ENCODE measurements at regions not wholly inside any gene's neighbourhood (a gene's known extent, or its start where the extent isn't known, plus 50 kb on each side); places are given as distances from the start of the nearest gene placed in this dataset.

DNA sequence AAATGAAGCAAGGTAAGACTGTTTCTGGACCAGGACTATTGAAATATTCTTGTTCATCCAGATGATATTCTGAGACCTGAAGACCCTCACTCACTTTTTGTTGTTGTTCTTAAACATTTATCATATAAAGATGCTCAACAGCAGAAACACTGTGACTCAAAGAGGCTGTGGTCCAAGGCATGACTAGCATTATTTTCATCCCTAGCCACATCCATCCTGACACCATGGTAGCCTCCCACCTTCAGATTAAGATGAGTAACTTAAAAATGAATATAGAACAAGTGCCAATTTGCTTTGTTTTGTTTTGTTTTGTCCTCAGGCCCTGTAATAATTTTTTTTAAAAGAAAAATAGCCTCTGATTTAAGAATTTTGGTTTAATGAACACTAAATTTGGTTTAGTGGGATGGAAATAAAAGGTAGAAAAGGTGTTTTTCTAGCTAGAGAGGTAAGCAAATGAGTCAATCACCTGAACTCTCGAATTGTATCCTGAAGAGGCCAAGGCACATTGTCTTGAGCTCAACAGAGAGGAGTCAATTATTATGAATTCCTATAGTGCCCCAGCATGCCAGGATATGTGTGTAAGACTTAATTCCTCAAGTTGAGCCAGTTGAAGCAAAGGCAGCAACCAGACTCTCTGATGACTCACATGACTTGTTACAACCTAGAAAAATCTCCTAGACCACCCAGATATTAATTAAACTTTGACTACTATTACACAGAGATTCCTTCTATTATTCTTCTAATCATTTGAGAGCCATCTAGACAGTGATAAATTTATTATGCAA is 380.1 kb upstream of the TUSC1 start:
- no peak for TF ChIP-seq CTCF (IDR thresholded peaks at IDR 0.05; ENCODE audit: low read depth, low read length)
- in situ Hi-C loops (cut with HindIII; ENCODE audit: low sequenced_read_pairs), result no loop called here
- no peak overlapping the region for H3K4me3 ChIP-seq (ENCODE audit: low read depth, low read length)
- peak; percentile 20 for DNase-seq (ENCODE audit: low read depth, low spot score)

DNA sequence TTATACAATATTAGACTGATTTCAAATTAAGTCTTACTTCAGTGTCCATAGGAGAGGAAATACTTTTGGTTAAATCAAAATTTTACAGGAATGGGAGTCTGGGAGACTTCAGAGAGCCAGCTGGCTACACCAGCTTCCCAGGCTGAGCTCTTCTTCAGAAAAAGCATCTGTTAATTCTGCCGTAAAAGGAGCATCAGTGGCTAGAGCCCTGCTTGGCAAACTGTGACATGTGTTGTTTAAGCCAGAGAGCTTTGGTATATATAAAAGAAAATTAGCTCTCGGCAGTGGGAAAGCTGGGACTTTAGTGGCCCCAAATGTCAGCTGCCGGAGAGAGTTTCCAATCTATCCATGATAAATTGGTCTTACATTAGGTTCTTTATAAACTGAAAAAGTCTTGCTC is 378.8 kb upstream of the TUSC1 start:
- in situ Hi-C loops (cut with HindIII; ENCODE audit: low sequenced_read_pairs), result no loop called here
- no peak overlapping the region for H3K4me3 ChIP-seq (ENCODE audit: low read depth, low read length)
- DNase-seq (ENCODE audit: low read depth, low spot score), result no peak
- no peak for TF ChIP-seq CTCF (IDR thresholded peaks at IDR 0.05; ENCODE audit: low read depth, low read length)

DNA sequence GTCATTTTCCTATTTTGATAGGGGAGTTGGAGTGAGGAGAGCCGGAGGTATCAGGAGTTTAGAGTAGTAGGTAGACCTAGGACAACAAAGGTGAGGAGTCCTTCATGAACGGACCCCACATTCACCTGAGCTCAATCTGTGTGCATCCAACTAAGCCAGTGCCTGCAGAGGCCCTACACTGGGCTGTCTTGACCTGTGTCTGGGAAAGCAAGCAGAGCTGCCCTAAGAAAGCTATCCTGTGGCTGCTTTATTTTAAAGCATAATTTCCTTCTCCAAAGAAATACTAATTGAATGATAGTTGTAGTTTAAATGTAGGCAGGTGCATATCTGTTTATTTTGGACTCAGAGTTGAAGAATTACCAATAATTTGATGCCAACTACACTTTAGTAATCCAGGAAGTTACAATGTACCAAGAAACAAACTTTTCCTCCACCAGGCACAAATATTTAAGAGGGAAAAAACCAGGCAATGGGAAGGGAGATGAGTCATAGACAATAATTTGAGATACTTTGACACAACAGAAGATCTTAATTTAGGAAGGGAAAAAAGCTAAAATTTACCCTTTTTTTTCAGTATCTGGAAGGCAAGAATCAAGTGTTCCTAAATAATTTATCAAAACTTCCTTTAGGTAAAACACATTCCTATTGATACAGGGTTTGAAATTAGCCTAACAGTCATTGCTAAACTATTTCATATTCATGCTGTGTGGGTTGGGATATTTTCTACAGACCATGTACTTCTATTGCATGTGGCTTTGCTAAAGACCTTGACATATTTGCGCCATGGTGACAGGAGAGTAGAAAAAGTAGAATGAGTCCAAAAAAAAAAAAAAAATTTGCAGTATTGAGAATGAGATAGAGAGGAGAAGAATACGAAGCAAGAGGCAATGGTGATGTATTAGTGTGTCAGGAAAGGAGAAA is 376.6 kb upstream of the TUSC1 start:
- in situ Hi-C loops (cut with HindIII; ENCODE audit: low sequenced_read_pairs), result no loop called here
- no peak overlapping the region for H3K4me3 ChIP-seq (ENCODE audit: low read depth, low read length)
- peak; percentile 22 for DNase-seq (ENCODE audit: low read depth, low spot score)
- TF ChIP-seq CTCF (IDR thresholded peaks at IDR 0.05; ENCODE audit: low read depth, low read length), result no peak

- in situ Hi-C loops (cut with HindIII; ENCODE audit: low sequenced_read_pairs), result no loop called here
- no peak for DNase-seq (ENCODE audit: low read depth, low spot score)
- TF ChIP-seq CTCF (IDR thresholded peaks at IDR 0.05; ENCODE audit: low read depth, low read length), result no peak
These were observed 375.7 kb upstream of the TUSC1 start for GRCh38 chr9:26053954-26054353.

GRCh38 chr9:26043431-26043830 is 365.2 kb upstream of the TUSC1 start:
- in situ Hi-C loops (cut with HindIII; ENCODE audit: low sequenced_read_pairs), result no loop called here
- TF ChIP-seq CTCF (IDR thresholded peaks at IDR 0.05; ENCODE audit: low read depth, low read length), result no peak
- H3K4me3 ChIP-seq (ENCODE audit: low read depth, low read length), result no peak overlapping the region
- DNase-seq (ENCODE audit: low read depth, low spot score), result no peak

More at GRCh38 chr9:26053954-26054353, 375.7 kb upstream of the TUSC1 start:
- H3K4me3 ChIP-seq (ENCODE audit: low read depth, low read length), result no peak overlapping the region

DNA sequence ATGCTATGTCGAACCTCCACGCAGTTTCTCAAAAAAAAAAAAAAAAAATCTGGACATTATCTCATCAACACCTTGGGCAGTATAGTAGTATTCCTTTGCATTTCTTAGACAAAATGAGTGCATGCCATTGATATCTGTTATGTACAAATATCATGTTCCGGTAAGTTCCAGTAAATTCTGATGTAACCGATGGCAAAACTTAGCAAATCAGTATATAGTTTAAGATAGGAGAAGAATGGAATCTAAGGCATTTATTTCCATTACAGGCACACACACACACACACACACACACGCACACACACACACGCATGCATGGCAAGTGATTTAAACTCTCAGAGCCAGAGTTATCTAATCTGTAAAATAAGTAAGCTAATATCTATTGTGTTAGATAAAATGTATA is 356.5 kb upstream of the TUSC1 start:
- in situ Hi-C loops (cut with HindIII; ENCODE audit: low sequenced_read_pairs), result no loop called here
- DNase-seq (ENCODE audit: low read depth, low spot score), result no peak
- H3K4me3 ChIP-seq (ENCODE audit: low read depth, low read length), result no peak overlapping the region
- no peak for TF ChIP-seq CTCF (IDR thresholded peaks at IDR 0.05; ENCODE audit: low read depth, low read length)
